A673 (cell line): ENCODE measurements at regions not wholly inside any gene's neighbourhood (a gene's known extent, or its start where the extent isn't known, plus 50 kb on each side); places are given as distances from the start of the nearest gene placed in this dataset.

Experiments
- BruUV-seq: library from RNA; stranded (reverse); fragments of 400-500 nt; replicated peaks from 2 replicates; lab custom pipeline; 2021; lab: Mats Ljungman, UMichigan
- CTCF ChIA-PET: fragments of 300-600 bp; sonication (Branson Sonifier 250); formaldehyde crosslinking; loops from one replicate; lab custom pipeline; 2022; ENCODE audit warnings: antibody characterized with exemption; lab: Charles Lee
- POLR2A ChIA-PET: fragments of 300-600 bp; sonication (Branson Sonifier 250); formaldehyde crosslinking; loops from one replicate; lab custom pipeline; 2022; ENCODE audit warnings: antibody characterized with exemption; ENCODE audit not compliant: low non-redundant PET; lab: Charles Lee
- DNase-seq: peaks from one replicate; pipeline ENCODE4 v3.0.0-alpha.2; 2015; ENCODE audit warnings: low spot score
- H3K27ac ChIP-seq: fragments of 200-600 bp; sonication (generic); 2 replicates; pipeline ENCODE4 v1.5.1; 2016; ENCODE audit warnings: mixed run types, low read depth, mild to moderate bottlenecking, mixed read lengths, antibody characterized with exemption, low read length; ENCODE audit not compliant: poor library complexity, severe bottlenecking
- H3K27me3 ChIP-seq: fragments of 200-600 bp; sonication (generic); replicated peaks from 2 replicates; pipeline ENCODE4 v1.6.1; 2017; ENCODE audit warnings: mixed run types, low read depth, mild to moderate bottlenecking, mixed read lengths, antibody characterized with exemption, low read length; ENCODE audit not compliant: insufficient read depth, poor library complexity
- H3K36me3 ChIP-seq: fragments of 200-600 bp; sonication (generic); 2 replicates; pipeline ENCODE4 v1.6.1; 2016; ENCODE audit warnings: mixed run types, mild to moderate bottlenecking, mixed read lengths, antibody characterized with exemption, low read length; ENCODE audit not compliant: insufficient read depth, poor library complexity, severe bottlenecking
- H3K4me1 ChIP-seq: fragments of 200-600 bp; sonication (generic); 2 replicates; pipeline ENCODE4 v1.6.1; 2017; ENCODE audit warnings: mixed run types, mild to moderate bottlenecking, mixed read lengths, antibody characterized with exemption, low read length; ENCODE audit not compliant: insufficient read depth, poor library complexity, severe bottlenecking
- H3K4me3 ChIP-seq: fragments of 200-600 bp; sonication (generic); 2 replicates; pipeline ENCODE4 v1.5.1; 2016; ENCODE audit warnings: low read depth, mixed run types, mild to moderate bottlenecking, mixed read lengths, low read length; ENCODE audit not compliant: poor library complexity, severe bottlenecking
- H3K9me3 ChIP-seq: fragments of 200-600 bp; sonication (generic); 2 replicates; pipeline ENCODE4 v1.6.1; 2016; ENCODE audit warnings: mixed run types, low read depth, mild to moderate bottlenecking, mixed read lengths, antibody characterized with exemption, low read length; ENCODE audit not compliant: poor library complexity, severe bottlenecking
- EZH2 ChIP-seq: fragments of 200-600 bp; sonication (generic); IDR thresholded peaks from 2 replicates; pipeline ENCODE4 v1.6.1; 2017; ENCODE audit warnings: borderline replicate concordance, low read depth, mild to moderate bottlenecking, mixed read lengths, antibody characterized with exemption, low read length; ENCODE audit not compliant: poor library complexity, severe bottlenecking
- intact Hi-C: fragments of 100-400 bp; cut with micrococcal nuclease; formaldehyde crosslinking; loops from one replicate; pipeline ENCODE4 v1.10.0; 2022; ENCODE audit not compliant: unreplicated experiment
- TF ChIP-seq, protein P1 (sequence below): fragments of 300-800, 200-600 bp; sonication (generic); conservative IDR thresholded peaks from 2 replicates; pipeline ENCODE4 v1.5.1; 2017; ENCODE audit warnings: low read depth, mild to moderate bottlenecking, antibody characterized with exemption, low read length, moderate library complexity, mixed read lengths

GRCh38 chr7:45971171-45971570 is 50.1 kb upstream of the IGFBP3 start:
- Histone ChIP-seq H3K36me3 (no peaks in the 10 kb centered on the region), H3K27me3 (peaks cover 11% of the 10 kb centered on the region), H3K4me3 (no peak overlapping the region), H3K4me1 (no peaks in the 10 kb centered on the region), H3K9me3 (no peaks in the 10 kb centered on the region), H3K27ac (no peak overlapping the region)
- no peak for DNase-seq
- POLR2A ChIA-PET, result no interaction called here
- TF ChIP-seq, protein P1, sequence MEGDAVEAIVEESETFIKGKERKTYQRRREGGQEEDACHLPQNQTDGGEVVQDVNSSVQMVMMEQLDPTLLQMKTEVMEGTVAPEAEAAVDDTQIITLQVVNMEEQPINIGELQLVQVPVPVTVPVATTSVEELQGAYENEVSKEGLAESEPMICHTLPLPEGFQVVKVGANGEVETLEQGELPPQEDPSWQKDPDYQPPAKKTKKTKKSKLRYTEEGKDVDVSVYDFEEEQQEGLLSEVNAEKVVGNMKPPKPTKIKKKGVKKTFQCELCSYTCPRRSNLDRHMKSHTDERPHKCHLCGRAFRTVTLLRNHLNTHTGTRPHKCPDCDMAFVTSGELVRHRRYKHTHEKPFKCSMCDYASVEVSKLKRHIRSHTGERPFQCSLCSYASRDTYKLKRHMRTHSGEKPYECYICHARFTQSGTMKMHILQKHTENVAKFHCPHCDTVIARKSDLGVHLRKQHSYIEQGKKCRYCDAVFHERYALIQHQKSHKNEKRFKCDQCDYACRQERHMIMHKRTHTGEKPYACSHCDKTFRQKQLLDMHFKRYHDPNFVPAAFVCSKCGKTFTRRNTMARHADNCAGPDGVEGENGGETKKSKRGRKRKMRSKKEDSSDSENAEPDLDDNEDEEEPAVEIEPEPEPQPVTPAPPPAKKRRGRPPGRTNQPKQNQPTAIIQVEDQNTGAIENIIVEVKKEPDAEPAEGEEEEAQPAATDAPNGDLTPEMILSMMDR, result no peak
- TF ChIP-seq EZH2, result no peak
- BruUV-seq, result no TSS peak
- intact Hi-C loops, result no loop called here
- CTCF ChIA-PET, result no interaction called here
